HG02759 (cell line): ENCODE measurements at regions not wholly inside any gene's neighbourhood (a gene's known extent, or its start where the extent isn't known, plus 50 kb on each side); places are given as distances from the start of the nearest gene placed in this dataset.
"Not testable (repeated sequence)": the region's sequence is repeated elsewhere in the genome, so short reads cannot be mapped to it uniquely, and the experiment has no call there.

Experiments
- ATAC-seq: cut with Tn5 transposase; IDR thresholded peaks from one replicate; pipeline ENCODE4 v1.9.1; 2021; ENCODE audit warnings: mild to moderate bottlenecking, moderate library complexity; ENCODE audit not compliant: unreplicated experiment

DNA sequence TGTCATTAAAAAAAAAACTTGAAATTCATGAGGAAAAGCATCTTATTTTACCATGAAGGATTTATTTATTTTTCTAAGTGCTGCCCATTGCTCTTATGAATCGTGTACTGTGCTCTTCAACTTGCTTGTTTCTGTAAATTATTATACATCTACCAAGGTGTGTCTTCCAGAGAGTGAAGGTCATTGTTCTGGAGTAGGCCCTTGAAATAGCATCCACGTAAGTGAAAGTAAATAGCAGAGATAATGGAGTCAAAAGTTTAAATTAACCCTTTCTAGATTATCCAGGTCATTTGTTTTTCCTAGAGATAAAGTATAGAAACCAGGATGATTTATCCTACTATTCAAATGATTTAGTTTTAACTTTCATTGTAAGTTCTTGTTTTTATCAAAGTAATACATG lies 473.1 kb downstream of the DIRAS2 start:
- ATAC-seq = no peak

DNA sequence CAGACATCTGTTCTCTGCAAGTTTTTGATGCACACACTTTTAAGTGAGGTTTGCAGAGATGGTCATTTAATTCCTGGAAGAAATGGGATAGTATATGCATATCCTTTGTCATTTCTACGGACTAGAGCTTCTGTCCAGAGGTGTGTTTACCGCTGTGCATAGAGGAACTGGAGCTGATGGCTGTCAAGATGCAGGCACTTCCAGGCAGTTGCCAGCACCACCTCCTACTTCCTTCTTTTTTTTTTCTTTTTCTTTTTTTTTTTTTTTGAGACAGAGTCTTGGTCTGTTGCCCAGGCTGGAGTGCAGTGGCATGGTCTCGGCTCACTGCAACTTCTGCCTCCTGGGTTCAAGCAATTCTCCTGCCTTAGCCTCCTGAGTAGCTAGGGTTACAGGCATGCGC lies 468.7 kb downstream of the DIRAS2 start:
- ATAC-seq = not testable (repeated sequence)

DNA sequence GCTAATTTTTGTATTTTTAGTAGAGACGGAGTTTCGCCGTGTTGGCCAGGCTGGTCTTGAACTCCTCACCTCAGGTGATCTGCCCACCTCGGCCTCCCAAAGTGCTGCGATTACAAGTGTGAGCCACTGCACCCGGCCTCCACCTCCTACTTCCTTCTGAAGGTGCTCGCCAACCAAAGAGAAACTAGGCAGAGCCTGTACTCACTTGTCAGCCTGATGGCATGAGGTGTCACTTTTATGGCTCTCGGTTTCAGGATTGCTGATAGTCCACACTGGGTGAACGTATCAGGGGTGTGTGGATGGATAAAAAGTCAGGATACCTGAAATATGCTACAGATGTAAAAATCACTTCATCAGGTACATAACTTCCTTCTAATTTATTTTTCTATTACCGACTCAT lies 468.3 kb downstream of the DIRAS2 start:
- ATAC-seq = not testable (repeated sequence)

DNA sequence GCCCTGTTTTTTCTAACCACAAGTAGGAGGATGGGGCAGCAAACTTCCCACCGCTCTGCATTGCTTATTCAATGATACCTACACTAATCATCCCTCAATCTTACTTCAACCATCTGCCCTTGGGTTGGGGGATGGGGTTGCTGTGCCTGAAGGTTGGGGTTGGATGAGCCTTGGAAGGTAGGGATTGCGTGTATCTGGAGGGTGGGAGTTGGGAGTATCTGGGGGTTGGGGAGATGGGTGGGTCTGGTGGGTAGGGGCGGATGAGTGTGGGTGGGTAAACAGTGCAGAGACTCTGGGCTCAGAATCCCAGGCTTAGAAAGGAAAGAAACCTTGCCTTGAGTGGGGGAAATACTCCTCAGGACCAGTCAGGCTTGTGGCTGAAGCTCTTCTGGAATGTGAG lies 467.4 kb downstream of the DIRAS2 start:
- no peak for ATAC-seq

DNA sequence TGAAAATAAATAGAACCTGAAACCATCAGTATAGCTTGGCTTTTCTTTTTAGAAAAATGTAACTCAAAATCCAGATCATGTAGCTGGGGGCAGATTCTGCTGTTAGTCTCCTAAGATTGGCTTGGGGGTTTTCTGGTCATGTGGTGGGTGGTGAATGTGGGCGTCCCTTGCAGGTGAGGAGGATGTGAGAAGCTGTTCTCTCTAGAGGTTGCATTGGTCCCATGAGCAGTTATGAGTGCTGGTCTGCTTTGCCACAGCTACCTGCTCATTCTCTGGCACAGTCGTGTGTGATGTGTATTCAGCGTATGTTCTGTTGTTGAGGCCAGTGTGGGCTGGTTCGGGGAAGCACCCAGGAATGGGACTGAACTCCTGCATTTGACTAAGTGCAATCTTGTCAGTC lies 466.8 kb downstream of the DIRAS2 start:
- no peak for ATAC-seq

DNA sequence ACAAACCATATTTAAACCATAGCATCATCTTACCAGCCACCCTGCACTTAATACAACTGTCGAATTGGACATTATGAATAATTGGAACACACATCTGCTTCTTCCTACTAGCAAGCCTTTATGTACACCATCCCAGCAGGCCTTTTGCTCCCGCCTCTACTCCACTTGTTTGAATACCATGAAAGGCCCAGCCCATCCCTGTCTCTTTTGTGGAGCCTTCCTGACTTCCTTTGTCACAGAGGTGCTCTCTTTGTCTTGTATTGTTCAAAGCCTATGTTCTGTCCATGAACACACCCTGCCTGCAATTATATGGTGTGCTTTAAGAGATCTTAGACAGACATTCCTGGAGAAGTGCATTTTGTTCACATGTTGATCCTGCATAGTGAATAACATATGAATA lies 465.7 kb downstream of the DIRAS2 start:
- no peak for ATAC-seq

DNA sequence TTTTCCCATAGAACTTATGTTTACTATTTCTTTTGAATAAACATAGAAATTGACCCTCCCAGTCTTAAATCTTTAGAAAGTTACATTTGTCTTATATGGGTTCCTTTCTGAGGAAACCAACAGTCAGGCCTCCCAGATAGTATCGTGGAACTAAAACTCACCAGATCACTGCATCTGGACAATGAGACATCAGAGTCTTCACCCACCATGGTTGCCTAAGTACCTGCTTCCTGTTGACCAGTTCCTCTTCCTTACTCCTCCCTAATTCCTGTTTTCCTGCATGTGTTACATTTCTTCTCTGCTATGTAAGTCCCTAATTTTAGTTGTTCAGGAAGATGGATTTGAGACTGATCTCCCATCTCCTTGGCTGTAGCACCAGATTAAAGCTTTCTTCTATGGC lies 462.2 kb downstream of the DIRAS2 start:
- no peak for ATAC-seq

DNA sequence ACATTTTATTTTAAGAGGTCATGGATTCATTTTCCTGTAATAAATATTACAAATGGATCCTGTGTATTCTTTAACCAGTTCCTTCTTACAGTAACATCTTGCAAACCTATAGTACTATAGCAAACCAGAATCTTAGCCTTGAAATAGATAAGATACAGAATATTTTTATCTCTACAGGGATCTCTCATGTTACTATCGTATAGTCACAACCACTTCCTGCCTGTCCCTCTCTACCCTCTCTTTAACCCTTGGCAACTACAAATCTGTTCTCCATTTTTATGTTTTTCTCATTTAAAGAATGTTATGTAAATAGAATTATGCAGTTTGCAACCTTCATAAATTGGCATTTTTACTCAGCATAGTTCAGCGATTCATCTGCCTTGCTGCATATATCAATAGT lies 454.0 kb downstream of the DIRAS2 start:
- peak; percentile 31 for ATAC-seq

DNA sequence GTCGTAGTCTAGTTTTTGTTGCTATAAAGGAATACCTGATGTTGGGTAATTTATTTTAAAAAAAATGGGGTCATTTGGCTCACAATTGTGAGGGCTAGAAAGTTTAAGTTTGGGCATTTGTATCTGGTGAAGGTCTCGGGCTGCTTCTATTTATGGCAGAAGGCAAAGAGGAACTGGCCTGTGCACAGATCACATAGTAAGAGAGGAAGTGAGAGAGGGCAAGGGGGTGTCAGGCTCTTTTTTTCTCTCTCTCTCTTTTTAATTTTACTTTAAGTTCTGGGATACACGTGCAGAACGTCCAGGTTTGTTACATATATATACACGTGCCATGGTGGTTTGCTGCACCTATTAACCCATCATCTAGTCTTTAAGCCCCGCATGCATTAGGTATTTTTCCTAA lies 453.3 kb downstream of the DIRAS2 start:
- ATAC-seq = peak; percentile 84

DNA sequence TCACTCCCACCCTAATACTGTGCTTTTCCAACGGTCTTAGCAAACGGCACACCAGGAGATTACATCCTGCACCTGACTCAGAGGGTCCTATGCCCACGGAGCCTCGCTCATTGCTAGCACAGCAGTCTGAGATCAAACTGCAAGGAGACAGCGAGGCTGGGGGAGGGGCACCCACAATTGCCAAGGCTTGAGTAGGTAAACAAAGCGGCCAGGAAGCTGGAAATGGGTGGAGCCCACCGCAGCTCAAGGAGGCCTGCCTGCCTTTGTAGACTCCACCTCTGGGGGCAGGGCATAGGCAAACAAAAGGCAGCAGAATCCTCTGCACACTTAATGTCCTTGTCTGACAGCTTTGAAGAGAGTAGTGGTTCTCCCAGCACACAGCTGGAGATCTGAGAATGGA lies 450.2 kb downstream of the DIRAS2 start:
- ATAC-seq = not testable (repeated sequence)

DNA sequence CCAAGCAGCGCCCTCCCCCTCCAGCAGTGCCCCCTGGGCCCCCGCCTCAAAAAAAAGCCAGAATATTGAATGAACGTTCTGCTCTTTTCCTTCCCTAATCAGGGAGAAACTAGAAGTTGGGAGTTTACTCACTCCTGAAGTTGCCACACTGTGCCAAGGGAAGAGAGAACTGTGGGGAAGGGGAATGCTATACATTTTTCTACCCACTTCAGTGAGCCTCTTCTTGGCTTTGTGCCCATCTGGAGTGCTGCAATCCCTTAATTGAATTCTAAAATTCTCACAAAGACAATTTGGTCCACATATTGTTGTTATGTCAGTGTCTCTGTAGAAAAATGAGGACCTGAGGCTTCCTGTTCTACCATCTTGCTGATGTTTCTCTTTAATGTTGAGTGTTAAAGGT lies 443.7 kb downstream of the DIRAS2 start:
- no peak for ATAC-seq

DNA sequence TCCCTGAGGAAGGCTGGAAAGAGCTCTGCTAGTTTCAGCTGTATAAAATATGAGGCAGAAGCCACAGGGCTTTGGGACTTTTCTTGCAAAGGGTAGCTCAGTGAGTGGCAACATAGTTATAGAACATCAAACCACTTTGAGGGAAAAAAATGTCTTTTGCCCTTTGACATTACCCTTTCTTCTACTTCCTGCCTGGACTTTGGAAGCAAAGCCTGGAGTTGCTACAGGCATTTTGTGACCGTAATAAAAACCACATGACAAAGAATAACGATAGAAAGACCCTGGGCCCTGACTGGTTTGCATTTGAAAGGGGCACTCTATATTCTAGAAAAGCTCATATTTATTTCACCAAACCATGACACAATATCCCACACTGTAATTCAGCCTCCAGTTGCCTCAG lies 440.9 kb downstream of the DIRAS2 start:
- ATAC-seq = no peak

DNA sequence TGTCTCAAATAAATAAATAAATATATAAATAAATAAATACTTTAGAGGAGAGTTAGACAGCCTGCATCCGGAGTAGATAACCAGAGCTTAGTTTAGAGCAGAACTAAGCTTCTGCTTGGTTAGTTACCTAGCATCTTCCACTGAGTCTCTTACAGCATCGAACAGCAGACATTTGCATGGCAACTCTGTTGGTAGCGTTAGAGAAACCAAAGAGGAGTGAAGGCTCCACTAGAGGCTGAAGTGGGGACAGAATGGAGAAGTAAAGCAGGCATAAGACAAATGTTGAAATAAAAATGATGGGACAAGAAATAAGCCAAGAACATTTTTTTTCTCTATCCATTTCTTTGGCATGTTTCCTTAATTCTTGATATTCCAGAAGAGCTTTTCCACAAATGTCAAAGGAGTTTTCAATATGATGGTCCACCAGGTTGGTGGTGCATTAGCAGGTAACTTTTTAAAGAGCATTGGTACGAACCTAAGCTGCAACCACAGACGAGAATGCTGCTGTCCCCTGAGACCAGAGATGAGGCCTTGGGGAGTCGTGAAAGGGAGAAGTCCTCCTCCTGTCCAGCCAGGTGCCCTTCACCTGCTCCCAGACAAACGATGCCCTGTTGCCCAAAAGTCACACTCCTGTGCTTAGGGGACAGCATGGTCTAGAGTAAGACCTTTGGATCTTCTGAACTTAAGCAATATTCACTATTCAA lies 438.3 kb downstream of the DIRAS2 start:
- ATAC-seq = no peak

DNA sequence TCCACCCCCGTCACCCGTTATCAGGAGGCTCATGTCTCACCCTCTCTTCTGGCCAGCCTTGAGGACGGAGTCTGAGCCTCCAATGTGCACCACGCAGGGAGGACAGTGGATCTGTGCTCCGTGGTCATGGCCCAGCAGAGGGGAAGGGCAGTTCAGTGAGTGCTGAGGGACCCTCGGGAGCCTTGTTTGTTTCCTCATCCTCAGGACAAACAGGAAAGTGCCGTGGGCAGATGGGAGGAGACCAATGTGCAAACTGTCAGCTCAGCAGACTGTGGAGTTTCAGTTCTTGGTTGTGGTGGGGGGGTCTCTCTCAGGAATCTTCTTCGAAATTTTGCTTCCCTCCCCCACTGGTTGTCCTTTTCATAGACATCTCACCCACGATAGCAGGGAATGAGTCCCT lies 429.6 kb downstream of the DIRAS2 start:
- ATAC-seq = not testable (repeated sequence)

DNA sequence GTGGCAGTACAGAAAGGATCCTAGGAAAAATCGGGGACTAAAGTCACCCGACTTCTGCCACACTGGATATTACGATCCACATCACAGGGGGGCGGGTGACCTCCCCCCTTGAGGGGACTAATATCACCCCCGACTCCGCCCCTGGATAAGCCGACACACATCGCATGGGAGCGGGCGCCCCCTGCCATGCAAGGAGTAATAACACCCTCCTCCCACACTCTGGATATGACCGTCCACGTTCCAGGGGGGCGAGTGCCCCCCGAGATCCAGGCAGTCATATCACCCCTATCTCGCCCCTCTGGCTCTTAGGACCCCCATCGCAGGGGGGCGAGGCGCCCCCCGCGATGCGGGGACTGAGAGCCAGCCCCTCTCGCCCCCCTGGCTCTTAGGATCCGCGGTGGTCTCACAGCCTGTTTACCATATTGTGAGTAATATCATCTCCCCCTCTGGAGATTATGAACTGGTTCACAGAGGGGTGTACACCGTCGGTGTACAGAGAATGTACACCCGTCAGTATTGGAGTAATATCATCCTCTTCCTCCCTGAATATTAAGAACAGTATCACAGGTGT lies 423.0 kb downstream of the DIRAS2 start:
- no peak for ATAC-seq

DNA sequence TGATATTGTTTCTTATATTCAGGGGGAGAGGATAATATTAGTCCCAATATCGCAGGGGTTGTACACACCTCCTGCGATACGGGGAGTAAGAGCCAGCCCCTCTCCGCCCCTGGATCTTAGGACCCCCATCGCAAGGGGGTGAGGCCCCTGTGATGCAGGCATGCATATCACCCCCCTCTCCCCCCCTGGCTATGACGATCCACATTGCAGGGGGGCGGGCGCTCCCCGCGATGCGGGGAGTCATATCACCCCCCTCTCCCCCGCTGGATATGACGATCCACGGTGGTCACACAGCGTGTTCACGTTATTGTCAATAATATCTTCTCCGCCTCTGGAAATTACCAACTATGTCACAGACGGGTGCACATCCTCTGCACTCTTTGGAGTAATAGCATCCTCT lies 420.7 kb downstream of the DIRAS2 start:
- ATAC-seq = not testable (repeated sequence)

DNA sequence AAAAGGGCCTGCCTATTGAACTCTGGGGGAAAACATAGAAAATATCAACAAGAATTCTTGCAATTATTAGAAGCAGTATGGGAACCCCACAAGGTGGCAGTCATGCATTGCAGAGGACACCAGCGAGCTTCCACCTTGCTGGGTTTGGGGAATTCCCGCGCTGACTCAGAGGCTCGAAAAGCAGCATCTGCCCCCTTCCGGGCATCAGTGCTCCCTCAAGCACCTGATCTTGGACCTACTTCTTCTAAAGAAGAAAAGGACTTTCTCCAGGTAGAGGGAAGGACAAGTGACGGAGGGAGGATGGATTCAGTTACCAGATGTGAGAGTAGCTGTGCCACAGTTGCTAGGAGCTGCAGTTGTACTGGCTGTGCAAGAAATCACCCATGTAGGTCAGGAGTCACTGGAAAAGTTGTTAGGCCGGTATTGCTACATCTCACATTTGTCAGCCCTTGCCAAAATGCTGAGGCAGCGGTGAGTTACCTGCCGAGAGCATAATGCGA lies 415.7 kb downstream of the DIRAS2 start:
- not testable (repeated sequence) for ATAC-seq

DNA sequence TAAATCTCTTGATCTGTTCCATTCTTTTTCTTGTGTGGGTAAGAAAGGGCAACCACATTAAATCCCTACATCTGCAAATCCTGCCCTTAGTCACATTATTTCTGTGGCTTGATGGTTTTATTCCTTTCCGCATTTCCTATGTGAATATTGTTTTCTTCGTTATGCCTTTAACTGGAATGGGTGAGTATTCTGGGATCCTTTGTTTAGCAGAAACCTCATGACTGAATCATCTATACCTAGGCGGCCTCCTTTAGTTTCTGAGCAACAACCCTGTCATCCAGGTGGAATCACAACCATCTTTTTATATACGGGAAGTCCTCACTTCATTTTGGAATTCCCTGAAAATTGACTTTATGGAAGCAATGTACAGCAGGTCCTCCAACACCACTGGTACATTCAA lies 409.5 kb downstream of the DIRAS2 start:
- not testable (repeated sequence) for ATAC-seq

DNA sequence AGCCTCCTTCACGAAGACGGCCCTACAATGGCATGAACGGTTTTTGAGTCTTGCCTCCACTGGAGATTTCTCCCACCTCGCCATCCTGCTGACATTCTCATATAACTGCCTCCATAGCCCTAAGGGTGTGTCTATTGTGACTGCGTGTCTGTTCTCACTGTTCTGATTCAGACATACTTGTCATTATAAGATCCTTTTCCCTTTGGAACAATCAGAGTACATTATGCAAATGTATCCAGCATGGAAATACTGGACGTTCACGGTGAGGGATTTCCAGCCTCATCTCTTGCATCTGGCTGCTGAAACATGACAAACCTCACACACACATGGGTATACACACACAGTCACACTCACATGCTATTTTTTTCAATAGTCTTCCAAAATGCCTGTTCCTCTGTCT lies 402.1 kb downstream of the DIRAS2 start:
- no peak for ATAC-seq

DNA sequence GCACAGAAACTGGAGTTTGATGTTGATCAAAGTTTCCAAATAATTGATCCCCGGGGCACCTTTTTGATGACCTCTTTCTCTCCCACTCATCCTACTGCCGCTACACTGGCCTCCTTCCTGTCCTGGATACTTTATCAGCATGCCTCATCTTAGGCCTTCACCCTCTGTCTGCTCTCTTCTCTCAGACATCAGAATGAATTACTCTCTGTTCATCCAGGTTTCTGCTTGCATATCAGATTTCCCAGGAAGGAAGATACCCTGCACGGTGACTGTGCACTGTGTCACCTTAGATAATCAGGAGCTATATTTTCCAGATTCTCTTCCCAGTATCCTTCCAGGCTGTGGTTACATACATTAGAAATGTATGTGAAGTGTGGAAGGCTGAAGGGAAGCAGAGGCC lies 397.0 kb downstream of the DIRAS2 start:
- no peak for ATAC-seq

DNA sequence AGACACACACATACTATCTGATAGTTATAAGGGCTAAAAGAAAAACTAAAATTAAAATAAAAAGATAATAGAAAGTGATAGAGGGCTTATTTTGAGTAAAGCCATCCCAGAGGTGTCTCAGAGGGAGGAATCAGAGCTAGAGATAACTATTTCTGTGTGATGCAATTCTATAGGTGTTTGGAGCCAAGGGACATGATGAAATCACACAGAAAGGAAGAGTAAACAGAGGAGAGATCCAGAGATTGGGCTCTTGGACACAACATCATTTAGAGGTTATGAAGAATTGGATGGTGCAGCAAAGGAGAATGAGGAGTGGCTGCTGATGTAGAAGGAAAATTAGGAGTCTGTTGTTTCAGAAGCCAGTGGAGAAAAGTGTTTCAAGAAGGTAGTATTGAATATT lies 393.5 kb downstream of the DIRAS2 start:
- no peak for ATAC-seq

DNA sequence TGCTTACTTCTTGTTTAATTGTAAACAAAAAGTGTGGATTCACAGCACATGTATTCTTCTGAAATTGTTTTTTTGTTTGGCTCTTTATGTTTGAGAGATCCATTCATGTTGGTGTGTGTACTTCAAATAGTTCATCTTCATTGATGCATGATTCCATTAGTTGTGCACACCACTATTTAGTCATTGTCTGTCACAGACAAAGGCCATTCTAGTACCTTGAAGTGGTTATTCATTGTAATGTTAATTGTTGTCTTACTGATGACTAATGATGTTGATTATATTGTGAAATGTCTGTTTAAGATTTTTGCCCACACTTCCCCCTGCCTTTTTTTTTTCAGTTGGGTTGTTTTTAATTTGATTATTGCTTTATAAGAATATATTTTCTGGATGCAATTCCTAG lies 391.3 kb downstream of the DIRAS2 start:
- no peak for ATAC-seq

DNA sequence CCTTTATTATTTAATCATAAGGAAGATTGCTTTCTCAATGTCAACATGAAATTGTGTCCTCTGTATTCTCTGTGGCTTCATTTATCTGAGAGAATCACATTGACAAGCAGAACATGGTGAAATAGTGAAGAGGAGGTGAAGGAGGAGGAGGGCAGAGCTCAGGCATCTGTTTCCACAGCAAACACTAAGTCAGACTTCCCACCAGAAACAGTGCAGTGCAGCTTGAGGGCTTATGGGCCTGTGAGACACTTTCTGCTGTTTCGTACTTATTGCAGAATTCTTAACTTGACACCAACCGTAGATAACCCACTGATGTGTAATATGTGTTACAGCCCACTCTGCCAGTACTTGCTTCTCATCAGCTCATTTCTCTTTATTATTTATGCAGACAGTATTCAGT lies 386.3 kb downstream of the DIRAS2 start:
- no peak for ATAC-seq
